Hepatocyte (in vitro differentiated cells): ENCODE measurements at regions not wholly inside any gene's neighbourhood (a gene's known extent, or its start where the extent isn't known, plus 50 kb on each side); places are given as distances from the start of the nearest gene placed in this dataset.

ENCODE experiments used
- EZH2 ChIP-seq: fragments of 200-600 bp; sonication (generic); IDR thresholded peaks from 2 replicates; pipeline ENCODE4 v1.6.1; 2016; ENCODE audit warnings: antibody characterized with exemption, mild to moderate bottlenecking, borderline replicate concordance
- EZH2phosphoT487 ChIP-seq: fragments of 200-600 bp; sonication (generic); IDR thresholded peaks from one replicate; pipeline ENCODE4 v1.6.1; 2018; ENCODE audit warnings: antibody characterized with exemption, mild to moderate bottlenecking, low read depth, moderate library complexity; ENCODE audit not compliant: unreplicated experiment, severe bottlenecking
- TF ChIP-seq, protein P1 (sequence below): fragments of 200-600 bp; sonication (generic); IDR thresholded peaks from 2 replicates; pipeline ENCODE4 v1.5.1; 2016; ENCODE audit warnings: antibody characterized with exemption, mild to moderate bottlenecking; ENCODE audit not compliant: poor library complexity

DNA sequence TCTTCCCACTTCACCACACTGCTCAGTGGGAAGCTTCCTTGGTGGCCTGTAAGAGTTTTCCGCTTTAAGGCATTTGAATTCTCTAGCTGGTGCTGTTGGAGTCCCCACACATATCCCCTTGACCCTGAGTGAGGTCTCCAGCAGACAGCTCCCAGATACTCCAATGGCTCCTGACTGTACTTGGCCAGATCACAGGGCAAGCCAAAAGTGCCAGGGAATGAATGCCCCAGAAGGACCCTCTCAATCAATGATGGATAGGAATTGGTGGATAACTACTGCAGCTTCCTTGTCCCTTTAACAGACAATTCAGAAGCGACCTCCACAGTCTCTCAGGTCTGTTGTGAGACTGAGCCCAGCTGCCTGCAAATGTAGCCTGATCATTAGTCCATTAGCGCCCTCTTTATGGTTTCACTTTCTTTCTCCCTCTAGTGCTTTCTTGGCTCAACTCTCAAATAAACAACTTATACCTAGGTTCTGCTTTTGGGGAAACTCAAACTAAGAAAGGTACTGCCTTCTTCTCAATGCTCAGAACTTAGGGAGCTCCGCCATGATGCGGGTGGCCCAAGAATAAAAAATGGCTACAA is 283.0 kb downstream of the TCF7L2 start:
- TF ChIP-seq, protein P1, sequence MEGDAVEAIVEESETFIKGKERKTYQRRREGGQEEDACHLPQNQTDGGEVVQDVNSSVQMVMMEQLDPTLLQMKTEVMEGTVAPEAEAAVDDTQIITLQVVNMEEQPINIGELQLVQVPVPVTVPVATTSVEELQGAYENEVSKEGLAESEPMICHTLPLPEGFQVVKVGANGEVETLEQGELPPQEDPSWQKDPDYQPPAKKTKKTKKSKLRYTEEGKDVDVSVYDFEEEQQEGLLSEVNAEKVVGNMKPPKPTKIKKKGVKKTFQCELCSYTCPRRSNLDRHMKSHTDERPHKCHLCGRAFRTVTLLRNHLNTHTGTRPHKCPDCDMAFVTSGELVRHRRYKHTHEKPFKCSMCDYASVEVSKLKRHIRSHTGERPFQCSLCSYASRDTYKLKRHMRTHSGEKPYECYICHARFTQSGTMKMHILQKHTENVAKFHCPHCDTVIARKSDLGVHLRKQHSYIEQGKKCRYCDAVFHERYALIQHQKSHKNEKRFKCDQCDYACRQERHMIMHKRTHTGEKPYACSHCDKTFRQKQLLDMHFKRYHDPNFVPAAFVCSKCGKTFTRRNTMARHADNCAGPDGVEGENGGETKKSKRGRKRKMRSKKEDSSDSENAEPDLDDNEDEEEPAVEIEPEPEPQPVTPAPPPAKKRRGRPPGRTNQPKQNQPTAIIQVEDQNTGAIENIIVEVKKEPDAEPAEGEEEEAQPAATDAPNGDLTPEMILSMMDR = no peak
- TF ChIP-seq EZH2 (no peak), EZH2phosphoT487 (no peak)
